ENCODE measurements at regions not wholly inside any gene's neighbourhood (a gene's known extent, or its start where the extent isn't known, plus 50 kb on each side); places are given as distances from the start of the nearest gene placed in this dataset.
"Not testable (repeated sequence)": the region's sequence is repeated elsewhere in the genome, so short reads cannot be mapped to it uniquely, and the experiment has no call there.

- H4K20me1 ChIP-seq (ENCODE audit: insufficient read depth, low read length); H3K9me3 ChIP-seq (replicated peaks in 1 of 2; ENCODE audit: control insufficient read depth in 1 of 2, insufficient read depth in 1 of 2, low read length in 2 of 2); H3K4me1 Mint-ChIP-seq; H3K27me3 Mint-ChIP-seq (ENCODE audit: low read depth in 3 of 3); H3K4me2 ChIP-seq (replicated peaks; ENCODE audit: extremely low read depth, low read length, poor library complexity, severe bottlenecking); H3K4me3 ChIP-seq (replicated peaks in 1 of 3; ENCODE audit: low read depth in 2 of 3, low read length in 3 of 3); H3K36me3 Mint-ChIP-seq; H2AFZ ChIP-seq (ENCODE audit: insufficient read depth, low read depth, low read length, poor library complexity, severe bottlenecking); H3K27ac Mint-ChIP-seq; H3K36me3 ChIP-seq (replicated peaks in 1 of 2; ENCODE audit: control insufficient read depth in 1 of 2, insufficient read depth in 2 of 2, low read length in 2 of 2); H3K9ac ChIP-seq (ENCODE audit: insufficient read depth, low read length, poor library complexity, severe bottlenecking); intact Hi-C loops (cut with micrococcal nuclease); H3K4me1 ChIP-seq (ENCODE audit: control insufficient read depth in 1 of 2, insufficient read depth in 2 of 2, low read length in 2 of 2); H3K27ac ChIP-seq (ENCODE audit: low read depth in 1 of 2, low read length in 2 of 2); H3K79me2 ChIP-seq (ENCODE audit: insufficient read depth, low read length); H3K27me3 ChIP-seq (ENCODE audit: control insufficient read depth in 2 of 2, insufficient read depth in 2 of 2, low read length in 2 of 2): not testable (repeated sequence)
- DNase-seq: peak in 2 of 3 donors; percentile 3 to 44
- H3K9me3 Mint-ChIP-seq: peaks cover 0 to 11% (median 4%) of the 10 kb centered on the region in 7 donors
- peak overlapping the region in 1 of 2 donors; percentile 58 for H3K4me3 Mint-ChIP-seq
- no CpG with 5 or more reads among the region's 19 CpGs for WGBS (ENCODE audit: insufficient coverage)
These were observed 459.4 kb upstream of the ZNG1F start for GRCh38 chr9:41648564-41648963.

DNA sequence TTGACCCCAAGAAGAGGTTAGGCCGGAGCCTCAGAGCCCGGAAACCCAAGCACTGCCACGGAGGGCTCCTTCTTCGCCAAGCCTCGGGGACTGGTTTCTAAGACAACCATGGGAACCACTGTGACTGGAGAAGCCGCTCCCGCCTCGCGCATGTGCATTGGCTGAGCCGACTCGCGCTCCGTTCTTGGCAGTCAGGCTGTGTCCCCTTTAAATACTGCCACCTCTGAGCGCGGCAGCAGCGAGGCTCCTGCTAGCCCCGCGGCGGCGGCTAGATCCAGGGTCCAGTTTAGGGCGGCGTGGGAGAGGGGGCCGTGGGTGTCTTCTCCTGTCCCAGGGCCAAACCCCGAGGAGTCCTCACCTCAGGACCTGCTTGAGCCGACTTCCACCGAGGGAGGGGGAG lies 457.1 kb upstream of the ZNG1F start:
- H3K4me3 Mint-ChIP-seq; H3K36me3 Mint-ChIP-seq; H4K20me1 ChIP-seq (ENCODE audit: insufficient read depth, low read length); H3K27ac Mint-ChIP-seq; H3K4me2 ChIP-seq (replicated peaks; ENCODE audit: extremely low read depth, low read length, poor library complexity, severe bottlenecking); H3K27me3 Mint-ChIP-seq (ENCODE audit: low read depth in 3 of 3); H3K36me3 ChIP-seq (replicated peaks in 1 of 2; ENCODE audit: control insufficient read depth in 1 of 2, insufficient read depth in 2 of 2, low read length in 2 of 2); H3K79me2 ChIP-seq (ENCODE audit: insufficient read depth, low read length); intact Hi-C loops (cut with micrococcal nuclease); H2AFZ ChIP-seq (ENCODE audit: insufficient read depth, low read depth, low read length, poor library complexity, severe bottlenecking); H3K9ac ChIP-seq (ENCODE audit: insufficient read depth, low read length, poor library complexity, severe bottlenecking); H3K4me1 ChIP-seq (ENCODE audit: control insufficient read depth in 1 of 2, insufficient read depth in 2 of 2, low read length in 2 of 2); H3K4me1 Mint-ChIP-seq; H3K4me3 ChIP-seq (replicated peaks in 1 of 3; ENCODE audit: low read depth in 2 of 3, low read length in 3 of 3); H3K9me3 ChIP-seq (replicated peaks in 1 of 2; ENCODE audit: control insufficient read depth in 1 of 2, insufficient read depth in 1 of 2, low read length in 2 of 2); H3K27me3 ChIP-seq (ENCODE audit: control insufficient read depth in 2 of 2, insufficient read depth in 2 of 2, low read length in 2 of 2); DNase-seq; H3K27ac ChIP-seq (ENCODE audit: low read depth in 1 of 2, low read length in 2 of 2): not testable (repeated sequence)
- 73% methylated on average over 3 of the region's 26 CpGs for WGBS (ENCODE audit: insufficient coverage)
- H3K9me3 Mint-ChIP-seq: peaks cover 0 to 11% (median 4%) of the 10 kb centered on the region in 7 donors

GRCh38 chr9:41643571-41644279 lies 454.6 kb upstream of the ZNG1F start:
- peak overlapping the region; percentile 69 to 71 for H3K4me3 Mint-ChIP-seq
- Histone ChIP-seq H3K4me3 (replicated peaks in 1 of 3; ENCODE audit: low read depth in 2 of 3, low read length in 3 of 3) (peak overlapping the region; percentile 4 to 61 (median 50)), H3K9ac (ENCODE audit: insufficient read depth, low read length, poor library complexity, severe bottlenecking) (peak overlapping the region; percentile 46), H2AFZ (ENCODE audit: insufficient read depth, low read depth, low read length, poor library complexity, severe bottlenecking) (peak overlapping the region; percentile 71)
- H4K20me1 ChIP-seq (ENCODE audit: insufficient read depth, low read length); H3K27me3 ChIP-seq (ENCODE audit: control insufficient read depth in 2 of 2, insufficient read depth in 2 of 2, low read length in 2 of 2); H3K4me1 ChIP-seq (ENCODE audit: control insufficient read depth in 1 of 2, insufficient read depth in 2 of 2, low read length in 2 of 2); H3K36me3 Mint-ChIP-seq; H3K27ac ChIP-seq (ENCODE audit: low read depth in 1 of 2, low read length in 2 of 2); H3K9me3 ChIP-seq (replicated peaks in 1 of 2; ENCODE audit: control insufficient read depth in 1 of 2, insufficient read depth in 1 of 2, low read length in 2 of 2); H3K4me2 ChIP-seq (replicated peaks; ENCODE audit: extremely low read depth, low read length, poor library complexity, severe bottlenecking); H3K36me3 ChIP-seq (replicated peaks in 1 of 2; ENCODE audit: control insufficient read depth in 1 of 2, insufficient read depth in 2 of 2, low read length in 2 of 2); H3K4me1 Mint-ChIP-seq; H3K79me2 ChIP-seq (ENCODE audit: insufficient read depth, low read length); H3K27me3 Mint-ChIP-seq (ENCODE audit: low read depth in 3 of 3); intact Hi-C loops (cut with micrococcal nuclease): not testable (repeated sequence)
- H3K9me3 Mint-ChIP-seq: peaks cover 0 to 11% (median 4%) of the 10 kb centered on the region in 7 donors
- 15% methylated on average over 11 of the region's 55 CpGs for WGBS (ENCODE audit: insufficient coverage)
- peak overlapping the region in 4 of 7 donors; percentile 26 to 72 (median 44) for H3K27ac Mint-ChIP-seq
- peak; percentile 62 to 77 (median 63) for DNase-seq

- H3K36me3 ChIP-seq (replicated peaks in 1 of 2; ENCODE audit: control insufficient read depth in 1 of 2, insufficient read depth in 2 of 2, low read length in 2 of 2); H3K4me2 ChIP-seq (replicated peaks; ENCODE audit: extremely low read depth, low read length, poor library complexity, severe bottlenecking); H3K9me3 ChIP-seq (replicated peaks in 1 of 2; ENCODE audit: control insufficient read depth in 1 of 2, insufficient read depth in 1 of 2, low read length in 2 of 2); DNase-seq; H3K27ac ChIP-seq (ENCODE audit: low read depth in 1 of 2, low read length in 2 of 2); H3K79me2 ChIP-seq (ENCODE audit: insufficient read depth, low read length); H3K27me3 ChIP-seq (ENCODE audit: control insufficient read depth in 2 of 2, insufficient read depth in 2 of 2, low read length in 2 of 2); H3K4me1 Mint-ChIP-seq; H3K36me3 Mint-ChIP-seq; H3K27me3 Mint-ChIP-seq (ENCODE audit: low read depth in 3 of 3); H4K20me1 ChIP-seq (ENCODE audit: insufficient read depth, low read length); H3K9me3 Mint-ChIP-seq; H3K4me1 ChIP-seq (ENCODE audit: control insufficient read depth in 1 of 2, insufficient read depth in 2 of 2, low read length in 2 of 2); H3K4me3 Mint-ChIP-seq; H3K27ac Mint-ChIP-seq; H3K4me3 ChIP-seq (replicated peaks in 1 of 3; ENCODE audit: low read depth in 2 of 3, low read length in 3 of 3); H2AFZ ChIP-seq (ENCODE audit: insufficient read depth, low read depth, low read length, poor library complexity, severe bottlenecking); H3K9ac ChIP-seq (ENCODE audit: insufficient read depth, low read length, poor library complexity, severe bottlenecking); intact Hi-C loops (cut with micrococcal nuclease): not testable (repeated sequence)
- WGBS (ENCODE audit: insufficient coverage): 60% methylated on average over 3 of the region's 3 CpGs
These were observed 444.6 kb upstream of the ZNG1F start for GRCh38 chr9:41633726-41634125.
